CD1c-positive myeloid dendritic cell (primary cell): ENCODE measurements at regions not wholly inside any gene's neighbourhood (a gene's known extent, or its start where the extent isn't known, plus 50 kb on each side); places are given as distances from the start of the nearest gene placed in this dataset.
A peak's percentile ranks its signal among the peaks of the same experiment; 100 is the strongest.
"Not testable (repeated sequence)": the region's sequence is repeated elsewhere in the genome, so short reads cannot be mapped to it uniquely, and the experiment has no call there.

Source experiments
- DNase-seq: peaks from one replicate; pipeline ENCODE4 v3.0.0-alpha.2; 2016; ENCODE audit errors: extremely low spot score

DNA sequence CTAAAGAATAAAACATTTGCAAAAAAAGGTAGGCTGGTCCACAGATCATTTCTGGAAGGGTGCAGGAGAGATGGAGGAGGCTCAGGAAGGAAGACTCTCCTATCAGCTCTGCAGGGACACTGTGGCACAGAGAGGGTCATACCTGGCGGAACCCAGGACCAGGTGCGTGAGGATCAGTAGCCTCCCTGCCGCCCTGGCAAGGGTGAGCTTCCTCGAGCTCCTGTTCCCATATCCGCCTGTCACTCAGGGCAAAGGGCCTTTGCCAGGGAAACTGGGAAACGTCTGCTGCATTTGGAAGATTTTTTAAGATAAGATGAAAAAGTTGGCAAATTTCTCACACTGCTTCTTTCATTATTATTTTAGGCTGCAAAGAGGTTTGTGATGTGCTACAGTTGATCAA lies 112.1 kb upstream of the TIAM1 start:
- DNase-seq = no peak

DNA sequence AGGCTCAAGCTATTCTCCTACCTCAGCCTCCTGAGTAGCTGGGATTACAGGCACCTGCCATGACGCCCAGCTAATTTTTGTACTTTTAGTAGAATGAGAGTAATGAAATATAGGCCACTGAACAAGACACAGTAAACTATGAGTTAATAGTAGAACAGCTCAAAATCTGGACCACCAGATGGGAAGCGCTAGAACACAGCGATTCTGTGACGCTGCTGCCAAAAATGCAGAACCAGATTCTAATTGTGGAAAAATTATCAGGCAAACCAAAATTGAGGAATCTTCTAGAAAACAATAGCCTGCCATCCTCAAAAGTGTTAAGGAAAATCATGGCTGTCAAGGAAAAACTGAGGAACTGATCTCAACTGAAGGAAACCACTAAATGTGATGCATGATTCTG lies 111.4 kb upstream of the TIAM1 start:
- DNase-seq = no peak

DNA sequence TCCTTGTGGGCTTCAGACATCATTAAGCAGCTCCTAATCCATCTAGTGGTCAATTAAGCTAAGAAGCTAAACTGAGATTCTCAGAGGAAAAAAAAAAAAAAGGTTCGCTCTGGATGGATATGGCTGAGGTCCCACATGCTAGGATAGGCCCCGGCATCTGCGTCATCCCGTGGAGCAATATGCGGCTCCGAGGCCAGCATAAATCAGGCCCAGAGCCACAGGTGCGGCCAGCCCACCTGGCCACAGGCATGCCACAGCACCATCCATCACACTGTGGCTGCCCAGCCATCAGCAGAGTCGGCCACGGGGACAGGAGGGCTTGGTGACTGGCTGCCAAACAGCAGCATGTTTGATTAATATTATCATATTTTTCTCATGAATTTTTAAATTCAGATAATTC lies 106.9 kb upstream of the TIAM1 start:
- DNase-seq = no peak

DNA sequence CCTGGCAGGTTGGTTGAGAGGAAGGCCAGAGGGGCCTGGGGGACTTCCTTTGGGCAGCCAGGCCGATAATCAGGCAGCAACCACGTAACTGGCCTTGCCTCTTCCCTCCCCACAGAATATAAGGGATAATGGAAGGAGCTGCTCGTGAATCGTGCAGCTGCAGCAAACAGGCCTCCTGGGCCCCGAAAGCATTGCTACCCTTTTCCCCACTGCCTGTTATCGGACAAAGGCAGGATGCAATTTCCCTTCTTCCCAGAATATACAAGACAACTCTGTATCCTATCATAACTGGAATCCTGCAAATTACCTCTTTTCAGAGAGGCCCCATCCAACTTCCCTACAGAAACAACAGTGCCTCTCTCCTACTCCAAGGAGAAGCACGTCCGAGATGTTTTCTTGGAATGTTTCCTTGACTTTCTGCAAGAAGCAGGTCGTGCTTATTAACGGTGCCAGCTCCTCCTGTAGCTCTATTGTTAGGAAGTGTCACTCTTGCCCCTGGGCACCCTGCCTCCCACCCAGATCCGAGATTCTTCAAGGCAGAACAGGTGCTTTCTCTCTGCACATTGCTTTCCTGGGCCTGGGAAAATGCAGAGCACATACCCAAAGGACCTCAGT lies 106.0 kb upstream of the TIAM1 start:
- DNase-seq = no peak

DNA sequence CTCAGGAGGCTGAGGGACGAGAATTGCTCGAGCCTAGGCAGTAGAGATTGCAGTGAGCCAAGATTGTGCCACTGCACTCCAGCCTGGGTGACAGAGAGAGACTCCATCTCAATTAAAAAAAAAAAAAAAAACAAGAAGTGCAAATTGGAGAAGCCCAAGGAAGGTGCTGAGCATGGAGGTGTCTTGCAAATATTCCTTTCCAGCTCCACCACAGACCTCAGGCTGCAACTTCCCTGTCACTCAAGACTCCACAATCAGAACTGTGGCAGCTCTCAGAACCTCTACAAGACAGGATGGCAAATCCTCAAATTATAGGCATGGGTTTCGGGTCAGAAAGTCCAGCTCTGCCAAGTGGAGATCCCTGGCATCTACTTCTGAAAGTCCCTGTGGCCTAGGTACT lies 104.4 kb upstream of the TIAM1 start:
- DNase-seq = peak; percentile 17

DNA sequence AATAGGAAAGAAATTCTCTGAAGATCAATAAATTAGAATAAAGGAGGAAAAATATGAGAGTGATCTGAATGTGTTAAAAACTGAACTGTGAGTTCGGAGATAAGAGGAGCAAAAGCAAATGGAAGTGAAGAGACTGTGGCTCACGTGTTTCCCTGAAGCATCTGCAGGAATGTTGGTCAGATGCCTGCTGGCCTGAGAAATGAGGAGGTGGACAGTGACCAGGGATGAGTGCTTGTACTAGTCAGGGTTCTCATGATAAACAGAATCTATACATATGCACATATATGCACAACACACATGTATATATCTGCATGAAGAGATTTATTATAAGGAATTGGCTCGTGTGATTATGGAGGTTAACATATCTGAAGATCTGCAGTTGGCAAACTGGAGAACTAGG lies 103.4 kb upstream of the TIAM1 start:
- no peak for DNase-seq

DNA sequence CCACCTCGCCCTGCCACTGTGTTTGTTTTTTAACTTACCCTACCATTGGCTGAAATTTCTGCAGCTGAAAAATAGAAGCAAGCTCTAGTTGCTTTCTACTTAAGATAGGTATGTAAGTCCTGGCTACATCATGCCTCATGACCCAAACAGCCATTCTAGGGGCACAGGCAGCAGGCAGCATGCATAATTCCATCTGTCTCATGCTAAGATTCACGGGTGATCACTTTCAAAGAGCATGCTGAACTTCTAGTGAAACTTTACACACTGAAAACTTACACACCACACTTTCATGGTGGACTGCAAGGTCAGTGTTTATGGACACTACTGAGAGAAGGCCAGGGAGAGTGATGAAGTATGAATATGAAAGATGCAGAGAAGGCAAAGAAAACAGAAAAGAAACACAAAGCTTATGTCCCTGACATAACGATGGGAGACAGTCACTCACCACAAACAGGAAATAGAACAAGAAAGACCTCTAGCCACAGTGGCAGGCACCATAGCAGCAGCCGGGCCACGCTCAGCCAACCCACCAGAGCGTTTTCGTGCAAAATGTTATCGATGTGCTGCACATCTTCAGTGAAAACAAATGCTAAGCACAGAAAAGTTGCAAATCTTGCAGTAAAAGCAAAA lies 102.3 kb upstream of the TIAM1 start:
- peak; percentile 24 for DNase-seq

DNA sequence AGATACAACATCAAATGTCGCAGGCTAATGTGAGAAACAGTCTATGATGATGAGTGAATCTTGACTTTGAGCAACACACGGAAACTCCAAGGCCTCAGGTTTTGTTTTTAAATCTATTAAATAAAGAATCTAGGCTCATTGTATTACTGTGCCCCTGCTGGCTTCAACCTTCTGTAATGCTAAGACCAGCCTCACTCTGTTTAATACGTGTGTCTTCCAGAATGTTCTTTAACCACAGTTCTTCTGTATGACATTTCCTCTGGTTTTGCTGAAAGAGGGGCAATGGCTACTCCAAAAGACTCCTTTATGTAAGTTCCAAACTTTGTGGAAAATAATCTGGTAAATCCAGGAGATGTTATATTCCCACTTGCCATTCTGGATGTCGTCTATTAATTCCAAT lies 101.1 kb upstream of the TIAM1 start:
- DNase-seq = no peak

DNA sequence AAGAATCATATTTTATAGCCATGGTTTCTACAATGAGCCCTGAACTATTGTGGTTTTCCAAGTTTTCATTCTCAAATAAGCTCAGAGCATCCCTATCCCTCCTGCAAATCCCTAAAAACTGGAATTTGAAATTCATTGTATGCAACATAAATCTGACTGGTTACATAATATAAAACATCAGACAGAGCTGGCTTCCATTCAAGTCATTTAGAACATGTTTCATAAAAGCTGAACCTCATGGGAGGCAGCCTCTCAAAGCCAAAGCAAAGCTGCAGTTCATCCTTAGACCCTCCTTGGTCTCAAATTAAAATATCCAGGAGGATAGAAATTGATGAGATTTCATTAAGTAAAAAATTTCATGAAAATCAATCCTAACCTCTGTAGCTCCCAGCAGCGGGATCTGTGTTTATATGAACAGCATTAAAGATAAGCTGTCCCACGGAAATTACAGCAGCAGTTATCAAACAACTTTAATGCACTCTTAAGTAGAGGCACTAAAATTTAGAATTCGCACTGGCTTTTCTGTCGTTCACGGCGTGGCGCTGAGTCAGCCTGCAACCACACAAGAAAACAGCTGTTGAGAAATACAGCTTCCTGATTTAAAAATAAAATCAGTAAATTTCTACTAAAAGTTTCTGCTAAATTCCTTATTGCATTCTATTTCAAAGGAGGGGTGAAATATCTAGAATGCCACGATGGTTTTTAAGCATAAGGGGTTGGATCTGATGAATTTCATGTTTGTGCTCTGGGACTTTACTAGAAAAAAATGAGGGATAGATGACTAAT lies 99.9 kb upstream of the TIAM1 start:
- DNase-seq = peak; percentile 63

DNA sequence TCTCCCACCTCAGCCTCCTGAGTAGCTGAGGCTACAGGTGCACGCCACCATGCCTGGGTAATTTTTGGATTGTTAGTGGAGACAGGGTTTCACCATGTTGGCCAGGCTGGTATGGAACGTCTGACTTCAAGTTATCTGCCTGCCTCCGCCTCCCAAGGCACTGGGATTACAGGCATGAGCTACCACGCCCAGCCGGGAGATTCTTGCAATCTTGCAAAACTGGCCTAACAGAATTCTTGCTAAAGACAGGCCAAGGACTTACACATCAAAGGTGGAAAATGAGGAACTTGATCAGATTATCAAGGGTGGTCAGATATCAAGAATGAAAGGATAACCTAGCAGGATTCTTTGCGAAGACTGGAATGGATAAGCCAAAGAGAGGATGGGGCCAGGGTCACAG lies 98.3 kb upstream of the TIAM1 start:
- DNase-seq = no peak

DNA sequence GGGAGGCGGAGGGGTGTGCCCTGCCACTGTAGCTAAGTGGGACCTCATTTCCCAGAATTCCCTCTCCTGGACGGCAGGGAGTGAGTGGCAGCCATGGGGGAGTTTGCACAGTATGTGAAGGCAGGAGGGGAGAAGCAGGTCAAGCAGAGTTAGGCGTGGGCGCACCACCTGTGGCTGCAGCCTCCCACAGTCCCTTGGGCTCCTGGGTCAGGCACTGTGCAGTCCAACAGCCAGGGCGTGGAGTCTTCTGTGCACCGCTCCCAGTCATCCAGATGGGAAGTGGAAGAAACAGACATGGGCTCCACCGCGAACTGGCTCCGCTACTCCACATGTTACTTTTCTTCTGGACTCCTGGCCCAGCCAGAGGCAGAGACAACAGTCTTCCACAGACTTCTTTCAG lies 85.4 kb upstream of the TIAM1 start:
- DNase-seq = no peak

DNA sequence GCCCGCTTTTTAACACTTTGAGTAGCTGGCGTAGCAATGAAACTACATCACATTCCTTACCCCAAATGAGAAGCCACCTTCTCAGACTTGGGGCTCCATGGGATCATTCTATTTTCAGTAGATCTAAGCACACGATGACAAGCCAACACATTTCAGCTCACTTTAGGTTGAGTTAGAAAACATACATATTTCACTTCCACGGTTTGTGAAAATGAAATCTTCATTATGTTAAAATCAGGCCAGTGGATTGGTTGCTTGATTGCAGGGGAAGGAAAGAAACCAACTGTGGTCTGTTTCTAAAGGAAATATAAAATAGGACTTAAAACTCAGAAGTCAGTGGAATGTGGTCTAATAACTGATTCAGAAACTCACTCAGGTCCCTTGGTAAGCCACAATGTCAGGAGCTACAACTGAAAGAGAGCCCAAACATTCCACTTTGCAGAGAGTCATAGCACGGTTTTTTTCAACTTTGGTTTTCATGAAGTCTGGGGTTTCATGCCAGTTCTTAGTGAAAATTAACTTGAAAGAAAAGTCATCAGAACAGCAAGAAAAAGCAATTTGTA lies 82.3 kb upstream of the TIAM1 start:
- DNase-seq = no peak

DNA sequence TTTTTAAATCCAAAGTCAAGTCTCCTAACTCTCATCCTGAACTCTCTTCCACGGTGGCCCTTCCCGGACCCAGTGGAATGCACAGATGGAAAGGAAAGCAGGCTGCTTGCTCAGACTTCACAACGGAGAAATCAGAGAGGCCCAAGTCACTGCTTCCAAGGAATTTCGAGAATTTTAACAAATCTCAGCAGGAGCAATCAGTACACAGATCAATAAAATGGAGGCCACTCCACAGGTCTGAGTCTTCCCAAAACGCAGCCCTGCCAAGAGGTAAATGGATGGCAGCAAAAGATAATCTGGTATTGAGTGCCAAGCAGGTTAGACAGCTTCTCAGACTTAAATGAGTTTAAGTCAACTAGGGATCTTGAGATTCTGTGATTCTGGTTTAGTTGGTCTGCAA lies 81.1 kb upstream of the TIAM1 start:
- no peak for DNase-seq

DNA sequence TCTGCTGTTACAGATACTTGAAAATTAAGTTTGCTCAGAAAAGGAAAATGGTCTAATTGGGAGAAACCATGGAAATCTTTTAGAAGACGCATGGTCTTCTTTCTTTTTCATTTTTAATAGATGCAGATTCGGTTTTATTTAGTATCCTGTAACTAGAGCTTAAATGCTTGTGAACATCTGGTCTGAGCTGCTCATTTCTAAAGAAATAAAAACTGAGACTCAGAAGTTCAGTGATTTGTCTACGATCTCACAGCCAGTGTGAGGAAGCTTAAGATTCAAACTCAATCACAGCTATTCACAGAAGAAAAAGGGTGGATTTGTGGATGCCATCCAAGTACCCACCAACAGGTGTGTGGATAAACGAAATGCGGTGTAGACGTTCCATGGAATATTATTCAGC lies 80.0 kb upstream of the TIAM1 start:
- no peak for DNase-seq

DNA sequence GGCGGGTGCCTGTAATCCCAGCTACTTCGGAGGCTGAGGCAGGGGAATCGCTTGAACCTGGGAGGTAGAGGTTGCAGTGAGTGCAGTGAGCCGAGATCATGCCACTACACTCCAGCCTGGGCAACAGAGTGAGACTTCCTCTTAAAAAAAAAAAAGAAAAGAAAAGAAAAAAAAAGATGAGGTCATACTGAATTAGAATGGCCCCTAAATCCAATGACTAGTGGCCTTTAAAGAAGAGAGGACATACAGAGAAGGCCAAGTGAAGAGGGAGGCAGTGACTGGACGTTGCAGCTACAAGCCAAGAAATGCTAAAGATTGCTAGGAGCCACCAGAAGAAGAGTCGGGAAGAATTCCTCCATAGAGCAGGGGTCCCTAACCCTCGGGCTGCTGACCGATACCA lies 76.9 kb upstream of the TIAM1 start:
- DNase-seq = no peak

DNA sequence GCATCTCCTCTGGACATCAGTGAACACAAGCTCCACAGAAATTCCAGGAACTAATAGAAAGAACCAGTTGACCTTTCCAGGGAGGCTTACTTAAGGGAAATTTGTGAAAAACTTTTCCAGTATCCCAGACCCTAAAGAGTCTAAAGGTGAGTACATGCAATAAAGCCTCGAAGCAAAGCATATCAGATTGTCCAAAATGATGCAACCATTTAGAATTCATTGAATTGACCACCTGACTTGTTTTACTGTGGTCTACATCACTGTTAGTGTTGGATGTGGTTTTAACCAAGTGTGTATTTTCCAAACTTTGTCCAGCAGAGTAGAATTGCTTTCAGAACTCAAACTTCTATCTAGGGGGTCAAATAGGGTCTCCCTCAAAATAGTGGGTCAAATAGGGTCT lies 76.3 kb upstream of the TIAM1 start:
- DNase-seq = no peak

DNA sequence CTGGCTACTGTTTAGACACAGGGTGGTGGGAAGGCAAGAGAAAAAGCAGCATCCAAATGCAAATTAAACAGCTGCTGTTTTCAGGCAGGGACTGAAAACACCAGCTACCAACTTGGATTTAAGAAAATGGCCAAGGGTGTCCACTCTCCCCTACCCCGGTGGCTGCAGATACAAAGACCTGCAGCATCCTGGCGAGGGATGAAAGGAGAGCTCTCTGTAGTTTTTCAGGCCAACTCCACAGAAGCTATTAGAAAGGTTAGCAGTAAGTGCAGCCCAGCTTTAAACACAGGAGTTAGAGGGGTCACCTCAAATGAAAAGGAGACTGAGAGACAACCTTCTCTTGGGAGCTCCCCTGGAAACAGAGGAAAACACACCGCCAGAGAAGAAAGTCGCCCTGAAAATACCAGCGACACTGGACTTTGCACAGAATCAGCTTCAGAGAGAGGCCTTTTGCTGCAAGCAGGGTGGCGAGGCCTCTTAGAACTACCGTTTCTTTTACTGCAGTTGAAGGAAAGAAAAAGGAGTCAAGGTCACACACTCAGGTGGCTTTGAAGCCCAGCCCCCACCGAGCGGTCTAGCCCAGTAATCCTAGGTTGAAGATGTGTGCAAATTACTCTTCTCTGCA lies 74.4 kb upstream of the TIAM1 start:
- no peak for DNase-seq

DNA sequence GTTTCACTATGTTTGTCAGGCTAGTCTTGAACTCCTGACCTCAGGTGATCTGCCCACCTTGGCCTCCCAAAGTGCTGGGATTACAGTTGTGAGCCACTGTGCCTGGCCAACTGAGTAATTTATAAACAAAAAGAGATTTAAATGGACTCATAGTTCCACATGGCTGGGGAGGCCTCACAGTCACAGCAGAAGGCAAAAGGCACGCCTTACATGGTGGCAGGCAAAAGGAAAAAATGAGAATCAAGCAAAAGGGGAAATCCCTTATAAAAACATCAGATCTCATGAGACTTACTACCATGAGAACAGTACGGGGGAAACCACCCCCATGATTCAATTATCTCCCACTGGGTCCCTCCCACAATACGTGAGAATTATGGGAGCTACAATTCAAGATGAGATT lies 73.2 kb upstream of the TIAM1 start:
- not testable (repeated sequence) for DNase-seq

DNA sequence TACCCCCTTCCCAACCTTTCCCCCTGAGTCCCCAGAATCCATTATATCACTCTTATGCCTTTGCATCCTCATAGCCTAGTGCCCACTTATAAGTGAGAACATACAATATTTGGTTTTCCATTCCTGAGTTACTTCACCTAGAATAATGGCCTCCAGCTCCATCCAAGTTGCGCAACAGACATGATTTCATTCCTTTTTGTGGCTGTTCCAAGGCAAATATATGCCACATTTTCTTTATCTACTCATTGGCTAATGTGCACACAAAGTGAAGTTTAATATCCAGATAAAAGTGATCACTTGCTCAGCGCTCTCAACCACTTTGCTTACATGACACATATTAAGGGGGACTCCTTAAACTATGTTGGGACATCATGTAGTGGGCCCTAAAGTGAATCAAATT lies 72.4 kb upstream of the TIAM1 start:
- DNase-seq = no peak

DNA sequence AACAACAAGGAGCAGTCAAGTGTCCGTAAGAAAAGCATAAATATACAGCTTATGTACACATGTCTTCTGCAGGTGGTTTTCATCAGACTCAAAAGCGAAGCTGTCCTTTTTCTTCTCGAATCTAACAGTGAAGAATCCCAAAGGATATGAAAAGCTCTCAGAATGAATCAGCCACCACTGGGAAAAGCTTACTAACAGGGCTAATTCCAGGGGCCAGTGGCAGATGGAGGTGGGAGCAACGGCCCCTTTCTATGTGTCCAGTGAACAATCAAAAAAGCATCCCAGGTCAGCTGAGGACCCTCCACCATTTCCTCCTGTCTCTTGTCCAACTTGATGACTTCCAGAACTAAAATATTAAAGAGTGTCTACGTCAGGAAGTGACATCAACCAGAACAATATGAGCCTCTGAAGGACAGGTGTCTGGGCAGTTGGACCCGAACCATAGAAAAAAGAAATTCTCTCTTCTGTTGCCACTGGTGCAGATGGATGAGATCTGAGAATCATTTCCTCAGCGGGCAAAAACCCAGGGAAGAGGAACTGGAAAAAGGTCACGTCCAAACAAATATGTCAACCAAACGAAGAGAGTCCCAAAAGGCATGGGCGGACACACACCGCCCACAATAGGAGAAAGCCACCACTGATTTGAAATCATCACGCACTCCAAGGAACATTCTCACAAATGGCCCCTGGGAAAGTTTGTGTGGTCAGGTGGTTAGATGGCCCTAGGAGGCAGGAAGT lies 70.4 kb upstream of the TIAM1 start:
- no peak for DNase-seq

DNA sequence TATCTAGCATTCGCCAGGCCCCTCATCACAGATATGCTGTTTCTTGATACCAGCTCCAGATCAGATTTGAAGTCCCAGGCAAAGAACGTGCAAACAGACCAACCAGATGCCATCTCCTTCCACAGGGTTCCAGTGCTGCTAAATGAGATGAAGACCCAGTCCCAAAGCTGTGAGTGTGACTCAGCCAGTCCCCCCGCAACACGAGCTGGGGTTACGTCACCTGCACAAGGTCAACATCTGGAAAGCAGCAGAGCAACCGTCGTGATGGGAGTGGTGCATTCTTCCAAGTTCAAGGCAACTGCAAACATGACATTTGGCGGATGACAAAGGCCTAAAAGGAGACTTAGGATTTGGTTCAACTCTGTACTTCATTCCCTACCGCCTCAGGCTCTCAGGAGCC lies 69.6 kb upstream of the TIAM1 start:
- DNase-seq = no peak
